Suprapubic skin (tissue), 4 donors: ENCODE measurements at regions not wholly inside any gene's neighbourhood (a gene's known extent, or its start where the extent isn't known, plus 50 kb on each side); places are given as distances from the start of the nearest gene placed in this dataset.

ENCODE experiments used
- DNase-seq, 2 donors: peaks; one replicate each; pipeline ENCODE4 v3.0.0-alpha.2; 2019; ENCODE audit warnings: low spot score in 2 of 2
- H3K27ac ChIP-seq: fragments of 200-600 bp; sonication (generic); one replicate; pipeline ENCODE4 v1.5.1; 2019
- H3K27me3 ChIP-seq: fragments of 200-600 bp; sonication (generic); one replicate; pipeline ENCODE4 v1.5.1; 2019
- H3K36me3 ChIP-seq: fragments of 200-600 bp; sonication (generic); one replicate; pipeline ENCODE4 v1.5.1; 2019
- H3K4me1 ChIP-seq: fragments of 200-600 bp; sonication (generic); one replicate; pipeline ENCODE4 v1.5.1; 2019
- H3K4me3 ChIP-seq: fragments of 200-600 bp; sonication (generic); one replicate; pipeline ENCODE4 v1.5.1; 2019; ENCODE audit warnings: mild to moderate bottlenecking
- H3K9me3 ChIP-seq: fragments of 200-600 bp; sonication (generic); one replicate; pipeline ENCODE4 v1.5.1; 2019
- CTCF ChIP-seq, 2 donors: fragments of 200-600 bp in 1 of 2; fragments of 450-650 bp in 1 of 2; sonication (generic) in 1 of 2; IDR thresholded peaks; one replicate each; pipeline ENCODE4 v1.5.1; 2016 to 2019; ENCODE audit warnings: antibody characterized with exemption in 2 of 2, mild to moderate bottlenecking in 1 of 2, moderate library complexity in 1 of 2
- EP300 ChIP-seq: sonication (generic); formaldehyde crosslinking; IDR thresholded peaks from one replicate; pipeline ENCODE4 v1.6.1; 2017; ENCODE audit warnings: antibody characterized with exemption
- POLR2A ChIP-seq, 2 donors: fragments of 450-650 bp; IDR thresholded peaks; one replicate each; pipeline ENCODE4 v1.6.1; 2017; ENCODE audit warnings: antibody characterized with exemption in 2 of 2, mild to moderate bottlenecking in 2 of 2, moderate library complexity in 2 of 2
- POLR2AphosphoS5 ChIP-seq, 3 donors: sonication (generic); formaldehyde crosslinking; IDR thresholded peaks; one replicate each; pipeline ENCODE4 v1.6.1; 2017; ENCODE audit warnings: antibody characterized with exemption in 3 of 3
- WGBS: methylation state at CpG from one replicate; pipeline ENCODE4 v1.1.5; 2018; 5-methylcytosine and 5-hydroxymethylcytosine counted together

- no peaks in the 10 kb centered on the region for H3K4me1 ChIP-seq
- no peaks in the 10 kb centered on the region for H3K27me3 ChIP-seq
- no peak for DNase-seq
- no peaks in the 10 kb centered on the region for H3K9me3 ChIP-seq
- no peaks in the 10 kb centered on the region for H3K36me3 ChIP-seq
- no peak overlapping the region for H3K4me3 ChIP-seq
- no peak overlapping the region for H3K27ac ChIP-seq
- TF ChIP-seq POLR2AphosphoS5 (IDR thresholded peaks at IDR 0.05) = no peak
- no peak for TF ChIP-seq CTCF (IDR thresholded peaks at IDR 0.05)
- no peak for TF ChIP-seq EP300
- TF ChIP-seq POLR2A (IDR thresholded peaks at IDR 0.05) = no peak
Observed at GRCh38 chr5:144800169-144800568, 629.5 kb downstream of the KCTD16 start.

GRCh38 chr5:144798595-144798994 is 627.9 kb downstream of the KCTD16 start:
- WGBS = 79% methylated on average over 1 of the region's 1 CpG
- Histone ChIP-seq H3K36me3 (no peaks in the 10 kb centered on the region), H3K27ac (no peak overlapping the region), H3K4me3 (no peak overlapping the region), H3K27me3 (no peaks in the 10 kb centered on the region), H3K9me3 (no peaks in the 10 kb centered on the region), H3K4me1 (no peaks in the 10 kb centered on the region)
- no peak for DNase-seq
- TF ChIP-seq POLR2A (IDR thresholded peaks at IDR 0.05) = no peak
- TF ChIP-seq POLR2AphosphoS5 (IDR thresholded peaks at IDR 0.05) = no peak
- no peak for TF ChIP-seq CTCF (IDR thresholded peaks at IDR 0.05)
- no peak for TF ChIP-seq EP300

DNA sequence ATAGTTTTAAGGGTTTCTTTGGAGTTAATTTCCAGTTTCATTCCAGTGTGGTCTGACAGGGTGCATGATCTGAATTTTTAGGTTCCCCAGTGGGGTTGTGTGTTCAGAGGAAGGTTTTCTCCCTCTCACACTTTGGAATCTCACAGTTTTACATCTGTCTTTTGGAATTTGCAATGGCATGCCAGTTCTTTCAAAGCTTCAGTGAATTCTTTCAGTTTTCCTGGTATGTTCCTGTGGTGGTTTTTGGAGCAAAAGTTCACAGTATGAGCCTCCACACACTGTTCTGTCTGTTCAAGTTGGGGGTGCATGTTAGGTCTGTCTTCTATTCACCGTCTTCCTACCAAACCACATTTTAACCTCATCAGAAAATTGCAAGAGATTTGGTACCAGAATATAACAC is 624.2 kb downstream of the KCTD16 start:
- H3K36me3 ChIP-seq = no peaks in the 10 kb centered on the region
- DNase-seq = no peak
- WGBS = 67% methylated on average over 1 of the region's 1 CpG
- no peaks in the 10 kb centered on the region for H3K4me1 ChIP-seq
- H3K27me3 ChIP-seq = no peaks in the 10 kb centered on the region
- no peak overlapping the region for H3K27ac ChIP-seq
- no peak overlapping the region for H3K4me3 ChIP-seq
- H3K9me3 ChIP-seq = peaks cover 6% of the 10 kb centered on the region
- TF ChIP-seq POLR2A (IDR thresholded peaks at IDR 0.05) (no peak), POLR2AphosphoS5 (IDR thresholded peaks at IDR 0.05) (no peak), CTCF (IDR thresholded peaks at IDR 0.05) (no peak), EP300 (no peak)

- peaks cover 6% of the 10 kb centered on the region for H3K9me3 ChIP-seq
- DNase-seq = no peak
Observed at GRCh38 chr5:144788556-144788955, 617.9 kb downstream of the KCTD16 start.

DNA sequence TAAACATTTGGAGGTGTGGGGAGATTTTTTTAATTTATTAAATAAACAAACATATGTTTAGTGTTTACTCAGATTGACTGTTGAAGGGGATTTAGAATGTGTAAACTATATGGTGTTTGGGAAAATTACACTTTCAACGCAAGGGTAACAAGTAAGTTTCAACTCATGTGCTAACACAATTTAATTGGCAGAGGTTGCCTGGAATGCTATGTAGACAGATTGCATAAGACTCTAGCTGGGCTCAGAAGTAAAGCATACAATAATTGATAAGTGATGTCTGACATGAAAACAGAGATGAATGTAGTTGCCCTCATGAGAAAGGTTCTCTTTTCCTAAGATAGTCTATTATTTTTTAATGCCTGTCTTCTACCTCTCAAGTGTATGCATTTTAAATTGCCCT is 617.4 kb downstream of the KCTD16 start:
- H3K27ac ChIP-seq = no peak overlapping the region
- no peak for DNase-seq
- H3K4me3 ChIP-seq = no peak overlapping the region
- H3K27me3 ChIP-seq = no peaks in the 10 kb centered on the region
- 97% methylated on average over 1 of the region's 1 CpG for WGBS
- no peaks in the 10 kb centered on the region for H3K36me3 ChIP-seq
- H3K4me1 ChIP-seq = no peaks in the 10 kb centered on the region
- peaks cover 6% of the 10 kb centered on the region for H3K9me3 ChIP-seq
- TF ChIP-seq POLR2A (IDR thresholded peaks at IDR 0.05) = no peak

More at GRCh38 chr5:144788556-144788955, 617.9 kb downstream of the KCTD16 start:
- 78% methylated on average over 3 of the region's 3 CpGs for WGBS
- no peaks in the 10 kb centered on the region for H3K4me1 ChIP-seq
- no peaks in the 10 kb centered on the region for H3K27me3 ChIP-seq
- H3K4me3 ChIP-seq = no peak overlapping the region
- no peaks in the 10 kb centered on the region for H3K36me3 ChIP-seq
- H3K27ac ChIP-seq = no peak overlapping the region
- TF ChIP-seq POLR2A (IDR thresholded peaks at IDR 0.05) (no peak), POLR2AphosphoS5 (IDR thresholded peaks at IDR 0.05) (no peak), EP300 (no peak), CTCF (IDR thresholded peaks at IDR 0.05) (no peak)

DNA sequence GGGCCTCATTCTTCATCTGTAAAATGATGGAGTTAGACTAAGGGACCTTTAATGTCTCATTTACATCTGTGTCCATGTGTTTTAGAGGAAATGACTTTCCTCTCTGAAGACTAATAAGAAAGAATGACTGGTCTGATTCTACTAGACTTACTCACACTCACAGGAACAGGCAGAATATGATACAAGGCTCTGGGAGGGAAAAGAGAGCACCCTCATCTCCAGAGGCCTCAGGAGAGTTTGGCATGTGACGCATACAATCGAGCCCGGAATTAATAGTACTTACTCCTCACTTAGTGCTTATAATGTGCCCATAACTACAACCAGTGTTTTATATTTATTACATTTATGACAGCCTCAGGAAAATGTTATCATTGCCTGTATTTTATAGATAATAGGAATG is 608.7 kb downstream of the KCTD16 start:
- Histone ChIP-seq H3K9me3 (no peaks in the 10 kb centered on the region), H3K36me3 (no peaks in the 10 kb centered on the region), H3K27me3 (no peaks in the 10 kb centered on the region), H3K4me1 (no peaks in the 10 kb centered on the region), H3K27ac (no peak overlapping the region), H3K4me3 (no peak overlapping the region)
- 96% methylated on average over 3 of the region's 3 CpGs for WGBS
- DNase-seq = no peak
- TF ChIP-seq EP300 (no peak), POLR2A (IDR thresholded peaks at IDR 0.05) (no peak), POLR2AphosphoS5 (IDR thresholded peaks at IDR 0.05) (no peak), CTCF (IDR thresholded peaks at IDR 0.05) (no peak)
